ENCODE measurements at regions not wholly inside any gene's neighbourhood (a gene's known extent, or its start where the extent isn't known, plus 50 kb on each side); places are given as distances from the start of the nearest gene placed in this dataset.

- no peak overlapping the region for H3K4me3 ChIP-seq (ENCODE audit: low read length)
- no peaks in the 10 kb centered on the region for H3K9me2 ChIP-seq (ENCODE audit: insufficient read depth, low read length)
- no peaks in the 10 kb centered on the region for H4K20me1 ChIP-seq (ENCODE audit: insufficient read depth)
- no peaks in the 10 kb centered on the region for H3K27me3 ChIP-seq (ENCODE audit: insufficient read depth, low read depth, low read length)
- no peak overlapping the region for H3K9ac ChIP-seq (ENCODE audit: low read length)
- peaks cover 3% of the 10 kb centered on the region for H3F3A ChIP-seq (ENCODE audit: insufficient read depth, low read length, poor library complexity, severe bottlenecking)
- no peaks in the 10 kb centered on the region for H3K36me3 ChIP-seq (ENCODE audit: insufficient read depth, low read length)
- H3K4me2 ChIP-seq (ENCODE audit: low read length), result no peak overlapping the region
- no peak for TF ChIP-seq MXI1 (conservative IDR thresholded peaks at IDR 0.05; ENCODE audit: poor library complexity, severe bottlenecking)
- peak; percentile 14 for TF ChIP-seq RAD21 (conservative IDR thresholded peaks at IDR 0.05)
- no peak for TF ChIP-seq SMC3 (conservative IDR thresholded peaks at IDR 0.05; ENCODE audit: poor library complexity)
- peak; percentile 97 for TF ChIP-seq REST (IDR thresholded peaks at IDR 0.05; ENCODE audit: borderline replicate concordance)
- TF ChIP-seq EZH2 (IDR thresholded peaks at IDR 0.05; ENCODE audit: borderline replicate concordance, insufficient read depth, low read length, poor library complexity, severe bottlenecking), result no peak
- TF ChIP-seq POLR2AphosphoS5 (IDR thresholded peaks at IDR 0.05), result peak; percentile 89
- peak; percentile 73 for TF ChIP-seq EP300 (conservative IDR thresholded peaks at IDR 0.05; ENCODE audit: poor library complexity, severe bottlenecking)
- TF ChIP-seq CTCF (IDR thresholded peaks at IDR 0.05; ENCODE audit: poor library complexity, severe bottlenecking), result no peak
- no peak for TF ChIP-seq TAF1 (IDR thresholded peaks at IDR 0.05; ENCODE audit: low read depth)
- no peaks in the 10 kb centered on the region for H3K9me3 ChIP-seq (ENCODE audit: low read length)
- no peaks in the 10 kb centered on the region for H3K79me2 ChIP-seq (replicated peaks; ENCODE audit: insufficient read depth, low read length)
- peak overlapping the region; percentile 41 for H3K27ac ChIP-seq (ENCODE audit: low read length)
- H2AFZ ChIP-seq (ENCODE audit: low read depth, low read length), result no peak overlapping the region
Observed at GRCh38 chr20:52441710-52442109, 250.1 kb upstream of the ZFP64 start.

- H3K36me3 ChIP-seq (ENCODE audit: insufficient read depth, low read length), result no peaks in the 10 kb centered on the region
- peak overlapping the region; percentile 49 for H3K27ac ChIP-seq (ENCODE audit: low read length)
- no peak overlapping the region for H2AFZ ChIP-seq (ENCODE audit: low read depth, low read length)
- no peaks in the 10 kb centered on the region for H3K9me2 ChIP-seq (ENCODE audit: insufficient read depth, low read length)
- TF ChIP-seq EZH2 (IDR thresholded peaks at IDR 0.05; ENCODE audit: borderline replicate concordance, insufficient read depth, low read length, poor library complexity, severe bottlenecking), result no peak
- TF ChIP-seq CTCF (IDR thresholded peaks at IDR 0.05; ENCODE audit: poor library complexity, severe bottlenecking), result no peak
- TF ChIP-seq EP300 (conservative IDR thresholded peaks at IDR 0.05; ENCODE audit: poor library complexity, severe bottlenecking), result peak; percentile 59
- peak; percentile 92 for TF ChIP-seq REST (IDR thresholded peaks at IDR 0.05; ENCODE audit: borderline replicate concordance)
- no peak for TF ChIP-seq TAF1 (IDR thresholded peaks at IDR 0.05; ENCODE audit: low read depth)
- peak; percentile 67 for TF ChIP-seq POLR2AphosphoS5 (IDR thresholded peaks at IDR 0.05)
- peak overlapping the region; percentile 11 for H3K4me2 ChIP-seq (ENCODE audit: low read length)
- H3K79me2 ChIP-seq (replicated peaks; ENCODE audit: insufficient read depth, low read length), result no peaks in the 10 kb centered on the region
- no peak overlapping the region for H3K4me3 ChIP-seq (ENCODE audit: low read length)
- peaks cover 3% of the 10 kb centered on the region for H3F3A ChIP-seq (ENCODE audit: insufficient read depth, low read length, poor library complexity, severe bottlenecking)
- no peak overlapping the region for H3K9ac ChIP-seq (ENCODE audit: low read length)
- no peaks in the 10 kb centered on the region for H3K27me3 ChIP-seq (ENCODE audit: insufficient read depth, low read depth, low read length)
- no peaks in the 10 kb centered on the region for H4K20me1 ChIP-seq (ENCODE audit: insufficient read depth)
- no peaks in the 10 kb centered on the region for H3K9me3 ChIP-seq (ENCODE audit: low read length)
Observed at GRCh38 chr20:52439375-52439774, 247.8 kb upstream of the ZFP64 start.
